Adrenal gland (tissue), 5 donors: ENCODE measurements at regions not wholly inside any gene's neighbourhood (a gene's known extent, or its start where the extent isn't known, plus 50 kb on each side); places are given as distances from the start of the nearest gene placed in this dataset.

Experiments used
- CTCF ChIP-seq, 6 experiments: fragments of 450-650 bp in 4 of 6; fragments of 200-600 bp in 2 of 6; sonication (generic) in 1 of 6; IDR thresholded peaks; 1 replicate in 5 of 6; 2 replicates in 1 of 6; pipeline versions ENCODE4 v1.5.1 to v1.8.0; 2016 to 2021; ENCODE audit warnings: antibody characterized with exemption in 6 of 6, mild to moderate bottlenecking in 2 of 6, moderate library complexity in 1 of 6
- POLR2A ChIP-seq, 2 donors: fragments of 450-650 bp; IDR thresholded peaks; one replicate each; pipeline ENCODE4 v1.6.1; 2017; ENCODE audit warnings: antibody characterized with exemption in 2 of 2, mild to moderate bottlenecking in 2 of 2, moderate library complexity in 1 of 2
- donor health status: DM: no; HTN: no; CAD: no.

GRCh38 chr2:35873921-35874320 lies 481.7 kb upstream of the CRIM1 start:
- no peak for TF ChIP-seq CTCF (IDR thresholded peaks at IDR 0.05)
- no peak for TF ChIP-seq POLR2A (IDR thresholded peaks at IDR 0.05)
